ENCODE measurements at regions not wholly inside any gene's neighbourhood (a gene's known extent, or its start where the extent isn't known, plus 50 kb on each side); places are given as distances from the start of the nearest gene placed in this dataset.

- TF ChIP-seq CTCF (conservative IDR thresholded peaks at IDR 0.05; ENCODE audit: low read length) (no peak), EZH2phosphoT487 (IDR thresholded peaks at IDR 0.05; ENCODE audit: borderline replicate concordance, low read depth, low read length) (no peak)
These were observed 950.6 kb upstream of the NUDT12 start for GRCh38 chr5:104513121-104513602.
